IPS-20b (cell line): ENCODE measurements at regions not wholly inside any gene's neighbourhood (a gene's known extent, or its start where the extent isn't known, plus 50 kb on each side); places are given as distances from the start of the nearest gene placed in this dataset.
"Not testable (repeated sequence)": the region's sequence is repeated elsewhere in the genome, so short reads cannot be mapped to it uniquely, and the experiment has no call there.

Experiments
- H3K27ac ChIP-seq: one replicate; pipeline ENCODE4 v1.5.1; 2013; ENCODE audit warnings: low read length
- H3K27me3 ChIP-seq: 2 replicates; pipeline ENCODE4 v1.6.1; 2013; ENCODE audit warnings: mild to moderate bottlenecking, low read length, inconsistent platforms; ENCODE audit not compliant: insufficient read depth
- H3K36me3 ChIP-seq: 2 replicates; pipeline ENCODE4 v1.6.1; 2013; ENCODE audit warnings: low read depth, mild to moderate bottlenecking, inconsistent platforms, low read length, moderate library complexity; ENCODE audit not compliant: insufficient read depth
- H3K4me1 ChIP-seq: 2 replicates; pipeline ENCODE4 v1.6.1; 2013; ENCODE audit warnings: mild to moderate bottlenecking, control low read depth, inconsistent platforms, low read length, moderate library complexity; ENCODE audit not compliant: insufficient read depth
- H3K4me3 ChIP-seq: 2 replicates; pipeline ENCODE4 v1.5.1; 2013; ENCODE audit warnings: mild to moderate bottlenecking, low read length, inconsistent platforms
- H3K9ac ChIP-seq: 2 replicates; pipeline ENCODE4 v1.6.1; 2013; ENCODE audit warnings: low read depth, mild to moderate bottlenecking, inconsistent platforms, low read length, moderate library complexity
- H3K9me3 ChIP-seq: 2 replicates; pipeline ENCODE4 v1.6.1; 2013; ENCODE audit warnings: mild to moderate bottlenecking, low read depth, low read length, inconsistent platforms; ENCODE audit not compliant: insufficient read depth

DNA sequence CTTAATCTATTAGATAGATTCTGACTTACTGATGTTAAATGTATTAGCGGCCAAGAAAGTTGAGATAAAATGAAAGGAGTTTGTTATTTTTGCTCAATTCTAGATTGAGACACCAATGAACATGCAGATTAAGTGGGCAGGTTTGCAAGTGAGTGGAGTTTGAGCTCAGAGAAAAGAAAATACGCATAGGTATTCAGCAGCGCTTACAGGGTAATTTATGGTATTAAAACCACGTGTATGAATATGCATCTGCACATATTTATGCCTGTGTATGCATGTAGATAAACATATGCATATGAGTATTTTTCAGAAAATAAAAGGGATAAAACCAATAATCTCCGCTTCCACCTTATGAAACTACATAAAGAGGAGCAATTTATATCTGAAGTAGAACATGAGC, 1450.1 kb downstream of the RPIA start:
- H3K4me1 ChIP-seq, H3K4me3 ChIP-seq, H3K27me3 ChIP-seq, H3K27ac ChIP-seq, H3K9me3 ChIP-seq, H3K9ac ChIP-seq, H3K36me3 ChIP-seq: not testable (repeated sequence)

DNA sequence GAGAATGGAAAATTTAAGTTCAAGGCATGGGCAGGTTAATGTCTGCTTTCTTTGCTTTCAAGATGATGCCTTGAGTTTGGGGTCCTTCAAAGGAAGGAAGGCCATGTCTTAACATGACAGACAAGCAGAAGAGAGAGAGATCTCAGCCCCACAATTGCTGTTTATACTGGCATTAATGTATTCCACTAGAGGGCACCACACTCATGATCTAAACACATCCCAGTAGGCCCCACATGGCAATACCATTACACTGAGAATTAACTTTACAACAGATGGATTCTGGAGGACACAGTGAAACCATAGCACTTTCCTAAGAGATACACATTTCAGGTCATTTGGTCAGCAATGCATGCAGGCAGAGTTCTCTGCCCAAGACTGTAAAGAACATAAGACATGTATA, 1460.3 kb downstream of the RPIA start:
- H3K4me1 ChIP-seq, H3K27me3 ChIP-seq, H3K9ac ChIP-seq, H3K36me3 ChIP-seq, H3K4me3 ChIP-seq, H3K27ac ChIP-seq, H3K9me3 ChIP-seq: not testable (repeated sequence)

DNA sequence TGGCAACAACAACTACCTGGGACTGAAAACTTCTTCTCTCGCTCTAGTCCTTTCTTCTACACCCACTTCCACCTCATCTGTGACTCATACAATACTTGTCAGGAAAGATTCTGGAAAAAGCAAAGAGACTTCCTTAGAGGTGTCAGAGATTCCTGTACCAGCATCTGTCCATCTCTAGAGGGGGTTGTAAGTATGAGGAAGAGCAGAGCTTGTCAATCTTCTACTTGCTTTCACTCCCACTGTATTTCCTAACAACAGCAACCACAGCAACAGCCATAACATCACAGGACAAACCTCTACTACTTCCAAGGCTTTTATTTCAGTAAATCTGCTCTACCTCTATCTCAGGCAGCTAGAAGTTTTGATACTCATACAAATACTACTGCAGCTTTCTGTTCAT, 1479.5 kb downstream of the RPIA start:
- H3K4me3 ChIP-seq, H3K27ac ChIP-seq, H3K9ac ChIP-seq, H3K36me3 ChIP-seq, H3K9me3 ChIP-seq, H3K4me1 ChIP-seq, H3K27me3 ChIP-seq: not testable (repeated sequence)

DNA sequence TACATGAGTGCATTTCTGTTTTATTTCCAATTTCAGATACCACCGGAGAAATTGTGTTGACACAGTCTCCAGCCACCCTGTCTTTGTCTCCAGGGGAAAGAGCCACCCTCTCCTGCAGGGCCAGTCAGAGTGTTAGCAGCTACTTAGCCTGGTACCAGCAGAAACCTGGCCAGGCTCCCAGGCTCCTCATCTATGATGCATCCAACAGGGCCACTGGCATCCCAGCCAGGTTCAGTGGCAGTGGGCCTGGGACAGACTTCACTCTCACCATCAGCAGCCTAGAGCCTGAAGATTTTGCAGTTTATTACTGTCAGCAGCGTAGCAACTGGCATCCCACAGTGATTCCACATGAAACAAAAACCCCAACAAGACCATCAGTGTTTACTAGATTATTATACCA, 1481.6 kb downstream of the RPIA start:
- H3K9me3 ChIP-seq, H3K36me3 ChIP-seq, H3K27ac ChIP-seq, H3K4me3 ChIP-seq, H3K4me1 ChIP-seq, H3K27me3 ChIP-seq, H3K9ac ChIP-seq: not testable (repeated sequence)

DNA sequence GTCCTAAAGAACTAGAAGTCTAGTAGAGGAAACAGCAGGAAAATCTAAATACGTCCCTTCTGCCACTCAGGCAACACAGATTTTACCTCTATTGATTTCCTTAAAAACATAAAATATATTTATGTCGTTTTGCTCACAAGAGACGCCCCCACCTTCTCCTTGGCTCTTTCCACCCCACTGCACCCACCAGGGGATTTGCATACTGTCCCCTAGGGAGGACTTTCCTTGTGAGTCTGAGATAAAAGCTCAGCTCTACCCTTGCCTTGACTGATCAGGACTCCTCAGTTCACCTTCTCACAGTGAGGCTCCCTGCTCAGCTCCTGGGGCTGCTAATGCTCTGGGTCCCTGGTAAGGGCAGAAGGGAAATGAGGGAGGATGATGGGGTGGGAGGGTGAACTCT, 1488.1 kb downstream of the RPIA start:
- H3K4me3 ChIP-seq, H3K36me3 ChIP-seq, H3K27me3 ChIP-seq, H3K9me3 ChIP-seq, H3K9ac ChIP-seq, H3K27ac ChIP-seq, H3K4me1 ChIP-seq: not testable (repeated sequence)

DNA sequence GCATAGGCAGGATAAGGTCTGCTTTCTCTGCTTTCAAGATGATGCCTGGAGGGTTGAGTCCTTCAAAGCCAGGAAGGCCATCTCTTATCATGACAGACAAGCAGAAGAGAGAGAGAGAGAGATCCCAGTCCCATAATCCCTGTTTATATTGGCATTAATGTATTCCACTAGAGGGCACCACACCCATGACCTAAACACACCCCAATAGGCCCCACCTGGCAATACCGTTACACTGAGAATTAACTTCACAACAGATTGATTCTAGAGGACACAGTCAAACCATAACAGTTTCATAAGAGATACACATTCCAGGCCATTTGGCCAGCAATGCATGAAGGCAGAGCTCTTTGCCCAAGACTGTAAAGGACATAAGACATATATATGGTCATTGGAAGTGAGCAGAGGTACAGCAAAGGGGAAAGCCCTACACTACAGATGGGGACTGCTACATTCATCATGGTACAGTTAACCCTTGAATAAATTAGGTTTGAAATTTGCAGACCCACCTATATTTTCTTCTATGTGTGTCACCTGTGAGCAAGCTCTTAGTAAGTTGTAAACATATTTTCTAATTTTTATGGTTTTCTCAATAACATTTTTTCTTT, 1516.1 kb downstream of the RPIA start:
- Histone ChIP-seq H3K36me3 (no peaks in the 10 kb centered on the region), H3K27ac (no peak overlapping the region), H3K9me3 (no peaks in the 10 kb centered on the region), H3K9ac (no peak overlapping the region), H3K4me3 (no peak overlapping the region), H3K4me1 (peaks cover 25% of the 10 kb centered on the region; the same call in 1 of the 2 replicates), H3K27me3 (no peaks in the 10 kb centered on the region)

DNA sequence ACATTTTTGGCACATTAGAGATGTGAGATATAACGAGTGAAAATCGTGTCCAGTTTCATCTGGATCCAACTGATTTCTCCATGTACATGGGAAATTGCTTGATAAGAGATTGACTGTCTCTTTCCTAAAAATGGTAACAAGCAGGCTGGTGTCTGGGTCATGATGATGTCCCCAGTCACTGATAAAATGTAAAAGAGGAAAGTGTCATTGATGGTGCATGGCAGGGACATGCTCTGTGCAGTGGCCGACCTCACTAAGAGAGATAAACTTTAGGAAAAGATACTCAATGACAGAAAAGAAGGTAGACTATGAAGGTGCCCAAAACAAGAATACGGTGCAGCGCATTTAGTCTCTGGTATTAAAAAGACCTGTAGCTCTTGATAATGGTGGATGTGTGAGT, 1517.5 kb downstream of the RPIA start:
- no peaks in the 10 kb centered on the region for H3K9me3 ChIP-seq
- no peaks in the 10 kb centered on the region for H3K27me3 ChIP-seq
- H3K4me1 ChIP-seq: peaks cover 15% of the 10 kb centered on the region; the same call in 1 of the 2 replicates
- H3K27ac ChIP-seq: no peak overlapping the region
- no peaks in the 10 kb centered on the region for H3K36me3 ChIP-seq
- no peak overlapping the region for H3K9ac ChIP-seq
- H3K4me3 ChIP-seq: no peak overlapping the region

DNA sequence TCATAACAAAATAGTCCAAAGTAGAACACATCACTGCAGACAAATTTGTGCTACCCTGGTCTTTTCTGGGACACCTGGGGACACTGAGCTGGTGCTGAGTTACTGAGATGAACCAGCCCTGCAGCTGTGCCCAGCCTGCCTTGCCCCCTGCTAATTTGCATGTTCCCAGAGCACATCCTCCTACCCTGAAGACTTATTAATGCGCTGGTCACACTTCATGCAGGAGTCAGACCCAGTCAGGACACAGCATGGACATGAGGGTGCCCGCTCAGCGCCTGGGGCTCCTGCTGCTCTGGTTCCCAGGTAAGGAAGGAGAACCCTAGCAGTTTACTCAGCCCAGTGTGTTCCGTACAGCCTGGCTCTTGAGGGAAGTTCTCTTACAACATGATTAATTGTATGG, 1518.3 kb downstream of the RPIA start:
- Histone ChIP-seq H3K36me3 (no peaks in the 10 kb centered on the region), H3K9ac (no peak overlapping the region), H3K27me3 (no peaks in the 10 kb centered on the region), H3K4me1 (peaks cover 10% of the 10 kb centered on the region; the same call in 1 of the 2 replicates), H3K27ac (no peak overlapping the region), H3K9me3 (no peaks in the 10 kb centered on the region), H3K4me3 (no peak overlapping the region)

DNA sequence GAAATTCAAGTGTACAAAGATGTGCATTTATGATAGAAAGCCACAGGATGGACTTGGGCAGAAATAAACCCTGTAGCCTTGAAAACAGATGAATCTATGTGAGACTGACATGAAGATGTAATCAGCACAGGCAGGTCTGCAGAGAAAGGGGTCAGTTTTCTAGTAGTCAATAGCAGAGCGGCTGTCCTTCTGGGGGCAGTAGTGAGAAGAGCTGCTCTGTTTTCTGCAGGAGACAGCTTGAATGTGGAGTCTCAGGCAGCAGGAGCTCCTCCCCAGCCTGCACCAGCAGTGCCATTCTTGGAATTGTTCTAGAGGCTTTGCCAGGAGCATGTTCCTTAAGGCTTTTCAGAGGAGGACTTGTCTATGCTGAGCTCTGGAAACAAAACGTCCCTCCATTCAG, 1524.4 kb downstream of the RPIA start:
- H3K27me3 ChIP-seq, H3K27ac ChIP-seq, H3K4me1 ChIP-seq, H3K36me3 ChIP-seq, H3K4me3 ChIP-seq, H3K9me3 ChIP-seq, H3K9ac ChIP-seq: not testable (repeated sequence)

DNA sequence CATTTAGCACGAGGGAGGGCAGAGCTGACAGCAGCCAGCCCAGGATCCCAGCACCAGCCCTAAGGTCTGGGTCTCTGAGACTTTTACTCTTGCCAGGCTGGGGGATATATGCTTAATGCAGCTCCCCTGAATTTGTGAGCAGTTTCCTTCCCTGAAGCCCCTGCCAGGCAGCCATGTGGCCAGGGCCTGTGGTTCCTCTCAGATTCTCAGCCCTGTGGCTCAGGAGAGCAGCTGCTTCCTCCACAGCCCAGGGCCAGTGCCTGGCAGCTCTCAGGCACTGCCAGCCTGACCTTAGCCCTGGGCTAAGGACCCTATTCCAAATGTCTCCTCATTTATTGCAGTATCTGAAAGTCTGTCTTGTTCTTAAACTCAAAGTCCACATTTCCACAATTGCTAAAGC, 1525.3 kb downstream of the RPIA start:
- not testable (repeated sequence) for H3K27me3 ChIP-seq, H3K27ac ChIP-seq, H3K9me3 ChIP-seq, H3K4me3 ChIP-seq, H3K9ac ChIP-seq, H3K36me3 ChIP-seq, H3K4me1 ChIP-seq

DNA sequence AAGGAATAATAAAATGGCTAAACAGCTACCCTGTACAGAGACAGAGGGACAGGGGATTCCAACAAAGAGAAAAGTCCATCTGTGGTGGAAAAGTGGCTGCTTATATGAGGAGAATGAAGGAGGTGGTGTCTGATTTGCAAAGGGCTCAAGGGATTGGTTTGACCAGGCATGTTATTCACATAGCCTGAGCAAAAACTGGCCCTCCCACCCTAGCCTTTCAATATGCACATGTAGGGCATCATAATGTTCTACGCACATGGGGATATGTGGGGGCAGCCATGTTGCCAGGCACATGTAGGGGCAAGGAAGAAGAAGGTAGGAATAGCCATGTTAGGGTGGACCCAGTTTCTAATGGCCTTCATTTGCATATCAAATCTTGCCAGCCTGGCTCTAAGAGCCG, 1527.1 kb downstream of the RPIA start:
- not testable (repeated sequence) for H3K27ac ChIP-seq, H3K36me3 ChIP-seq, H3K4me3 ChIP-seq, H3K9ac ChIP-seq, H3K27me3 ChIP-seq, H3K9me3 ChIP-seq, H3K4me1 ChIP-seq

DNA sequence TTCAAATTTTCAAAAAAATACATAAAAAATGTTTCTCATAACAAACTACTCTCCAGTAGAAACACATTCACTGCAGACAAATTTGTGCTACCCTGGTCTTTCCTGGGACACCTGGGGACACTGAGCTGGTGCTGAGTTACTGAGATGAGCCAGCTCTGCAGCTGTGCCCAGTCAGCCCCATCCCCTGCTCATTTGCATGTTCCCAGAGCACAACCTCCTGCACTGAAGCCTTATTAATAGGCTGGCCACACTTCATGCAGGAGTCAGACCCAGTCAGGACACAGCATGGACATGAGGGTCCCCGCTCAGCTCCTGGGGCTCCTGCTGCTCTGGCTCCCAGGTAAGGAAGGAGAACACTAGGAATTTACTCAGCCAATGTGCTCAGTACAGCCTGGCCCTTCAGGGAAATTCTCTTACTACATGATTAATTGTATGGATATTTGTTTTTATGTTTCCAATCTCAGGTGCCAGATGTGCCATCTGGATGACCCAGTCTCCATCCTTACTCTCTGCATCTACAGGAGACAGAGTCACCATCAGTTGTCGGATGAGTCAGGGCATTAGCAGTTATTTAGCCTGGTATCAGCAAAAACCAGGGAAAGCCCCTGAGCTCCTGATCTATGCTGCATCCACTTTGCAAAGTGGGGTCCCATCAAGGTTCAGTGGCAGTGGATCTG, 1529.3 kb downstream of the RPIA start:
- H3K27ac ChIP-seq: not testable (repeated sequence)

More for the DNA sequence above, 1529.3 kb downstream of the RPIA start:
- not testable (repeated sequence) for H3K9ac ChIP-seq, H3K27me3 ChIP-seq, H3K9me3 ChIP-seq, H3K4me1 ChIP-seq, H3K4me3 ChIP-seq, H3K36me3 ChIP-seq
